Muscle layer of colon (tissue), 2 donors: ENCODE measurements at regions not wholly inside any gene's neighbourhood (a gene's known extent, or its start where the extent isn't known, plus 50 kb on each side); places are given as distances from the start of the nearest gene placed in this dataset.

Experiments
- H3K27ac ChIP-seq: one replicate; pipeline ENCODE4 v1.7.0; 2013; ENCODE audit warnings: low read depth, mild to moderate bottlenecking, low read length, moderate library complexity
- H3K27me3 ChIP-seq, 2 donors: one replicate each; pipeline ENCODE4 v1.7.0; 2013; ENCODE audit warnings: low read length in 2 of 2, mild to moderate bottlenecking in 2 of 2; ENCODE audit not compliant: insufficient read depth in 2 of 2, control insufficient read depth in 1 of 2
- H3K36me3 ChIP-seq: one replicate; pipeline ENCODE4 v1.7.0; 2013; ENCODE audit warnings: mild to moderate bottlenecking, low read length; ENCODE audit not compliant: insufficient read depth
- H3K4me1 ChIP-seq: one replicate; pipeline ENCODE4 v1.7.0; 2013; ENCODE audit warnings: mild to moderate bottlenecking, low read length; ENCODE audit not compliant: insufficient read depth
- H3K4me3 ChIP-seq, 2 donors: one replicate each; pipeline ENCODE4 v1.7.0; 2013; ENCODE audit warnings: low read length in 2 of 2, low read depth in 1 of 2, mild to moderate bottlenecking in 1 of 2, moderate library complexity in 1 of 2
- H3K9ac ChIP-seq: one replicate; pipeline ENCODE4 v1.7.0; 2013; ENCODE audit warnings: low read length
- H3K9me3 ChIP-seq: one replicate; pipeline ENCODE4 v1.7.0; 2013; ENCODE audit warnings: mild to moderate bottlenecking, low read length
- donor health status: abdominal sarcoma.
- donor health status: Adenocarcinoma of cecum.

DNA sequence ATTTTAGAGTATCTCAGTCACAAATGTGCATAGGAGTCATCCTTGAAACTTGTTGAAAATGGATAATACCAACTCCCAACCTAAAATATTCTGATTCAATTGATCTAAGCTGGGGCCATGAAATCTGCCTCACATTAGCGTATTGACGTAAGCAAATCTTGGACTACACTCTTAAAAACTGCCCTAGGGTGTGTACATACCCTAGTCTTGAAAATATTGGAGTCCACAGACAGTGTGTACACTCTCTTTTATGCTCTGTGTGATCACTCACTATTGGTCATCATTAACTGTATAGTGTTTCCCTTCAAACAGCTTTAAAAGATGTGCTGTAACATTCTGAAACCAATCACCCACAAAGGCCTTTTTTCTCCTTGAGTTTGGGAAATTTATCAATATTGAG, 102.9 kb upstream of the FERD3L start:
- Histone ChIP-seq H3K4me1 (no peaks in the 10 kb centered on the region), H3K9ac (no peak overlapping the region), H3K36me3 (no peaks in the 10 kb centered on the region), H3K9me3 (no peaks in the 10 kb centered on the region), H3K27ac (no peak overlapping the region), H3K4me3 (no peak overlapping the region), H3K27me3 (no peaks in the 10 kb centered on the region)

DNA sequence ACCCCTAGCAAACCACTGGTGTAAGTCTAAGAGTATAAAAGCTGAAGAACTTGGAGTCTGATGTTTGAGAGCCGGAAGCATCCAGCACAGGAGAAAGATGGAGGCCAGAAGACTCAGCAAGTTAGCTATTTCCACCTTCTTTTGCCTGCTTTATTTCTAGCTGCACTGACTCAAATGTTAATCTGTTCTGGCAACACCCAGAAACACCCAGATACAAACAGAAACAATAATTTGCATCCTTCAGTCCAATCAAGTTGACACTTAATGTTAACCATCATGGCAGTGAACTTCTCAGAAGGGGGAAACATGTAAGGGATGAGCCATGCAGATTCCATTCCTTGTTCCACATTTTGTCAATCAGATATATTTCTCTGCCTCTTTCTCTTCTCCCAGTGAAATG, 101.8 kb upstream of the FERD3L start:
- Histone ChIP-seq H3K4me1 (no peaks in the 10 kb centered on the region), H3K9me3 (no peaks in the 10 kb centered on the region), H3K9ac (no peak overlapping the region), H3K27me3 (no peaks in the 10 kb centered on the region), H3K36me3 (no peaks in the 10 kb centered on the region), H3K27ac (no peak overlapping the region), H3K4me3 (no peak overlapping the region)

DNA sequence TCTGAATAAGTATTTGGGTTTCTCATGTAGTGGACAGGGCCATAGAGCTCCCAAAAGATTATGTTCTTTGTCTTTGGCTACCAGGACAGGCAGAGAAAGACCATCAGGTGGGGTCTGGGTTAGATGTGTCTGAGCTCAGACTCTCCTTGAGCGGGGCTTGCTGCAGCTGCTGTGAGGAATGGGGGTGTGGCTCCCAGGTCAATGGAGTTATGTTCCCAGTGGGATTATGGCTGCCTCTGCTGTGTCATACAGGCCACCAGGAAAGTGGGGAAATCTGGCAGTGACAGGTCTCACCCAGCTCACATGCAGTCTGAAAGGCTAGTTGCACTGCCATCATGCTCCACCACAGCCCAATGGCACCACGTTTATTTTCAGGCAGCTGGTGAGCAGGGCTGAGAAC, 97.0 kb upstream of the FERD3L start:
- H3K36me3 ChIP-seq: no peaks in the 10 kb centered on the region
- no peaks in the 10 kb centered on the region for H3K27me3 ChIP-seq
- no peak overlapping the region for H3K4me3 ChIP-seq
- H3K9me3 ChIP-seq: no peaks in the 10 kb centered on the region
- H3K27ac ChIP-seq: no peak overlapping the region
- H3K9ac ChIP-seq: no peak overlapping the region
- H3K4me1 ChIP-seq: no peaks in the 10 kb centered on the region

DNA sequence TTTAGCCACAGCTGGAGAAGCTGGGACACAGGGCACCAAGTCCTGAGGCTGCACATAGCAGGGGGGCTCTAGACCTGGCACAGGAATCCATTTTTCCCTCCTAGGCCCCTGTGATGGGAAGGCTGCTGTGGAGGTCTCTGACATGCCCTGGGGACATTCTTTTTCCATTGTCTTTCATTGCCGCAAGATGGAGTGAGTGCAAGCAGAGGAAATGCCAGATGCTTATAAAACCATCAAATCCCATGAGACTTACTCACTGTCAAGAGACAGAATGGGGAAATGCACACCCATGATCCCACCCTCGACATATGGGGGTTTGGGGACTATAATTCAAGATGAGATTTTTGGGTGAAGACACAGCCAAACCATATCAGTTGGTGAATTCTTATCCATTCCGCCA, 94.7 kb upstream of the FERD3L start:
- Histone ChIP-seq H3K27me3 (no peaks in the 10 kb centered on the region), H3K9ac (no peak overlapping the region), H3K36me3 (no peaks in the 10 kb centered on the region), H3K27ac (no peak overlapping the region), H3K4me1 (no peaks in the 10 kb centered on the region), H3K9me3 (no peaks in the 10 kb centered on the region), H3K4me3 (no peak overlapping the region)

DNA sequence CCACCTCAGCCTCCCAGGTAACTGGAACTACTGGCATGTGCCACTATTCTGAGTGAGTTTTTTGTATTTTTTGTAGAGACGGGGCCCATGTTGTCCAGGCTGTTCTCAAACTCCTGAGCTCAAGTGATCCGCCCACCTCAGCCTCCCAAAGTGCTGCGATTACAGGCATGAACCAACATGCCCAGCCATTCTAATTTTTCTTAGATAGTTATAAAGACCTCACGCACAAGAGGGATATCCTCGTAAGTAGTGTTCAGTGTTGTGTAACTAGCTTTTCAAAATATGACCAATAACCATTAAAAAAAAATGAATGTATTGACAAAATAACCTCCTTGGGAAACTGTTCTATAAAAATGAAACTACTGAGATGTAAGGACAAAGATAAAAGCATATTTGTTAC, 90.5 kb upstream of the FERD3L start:
- H3K9ac ChIP-seq: no peak overlapping the region
- H3K4me3 ChIP-seq: no peak overlapping the region
- H3K9me3 ChIP-seq: no peaks in the 10 kb centered on the region
- H3K27ac ChIP-seq: no peak overlapping the region
- H3K36me3 ChIP-seq: no peaks in the 10 kb centered on the region
- H3K4me1 ChIP-seq: no peaks in the 10 kb centered on the region
- no peaks in the 10 kb centered on the region for H3K27me3 ChIP-seq

DNA sequence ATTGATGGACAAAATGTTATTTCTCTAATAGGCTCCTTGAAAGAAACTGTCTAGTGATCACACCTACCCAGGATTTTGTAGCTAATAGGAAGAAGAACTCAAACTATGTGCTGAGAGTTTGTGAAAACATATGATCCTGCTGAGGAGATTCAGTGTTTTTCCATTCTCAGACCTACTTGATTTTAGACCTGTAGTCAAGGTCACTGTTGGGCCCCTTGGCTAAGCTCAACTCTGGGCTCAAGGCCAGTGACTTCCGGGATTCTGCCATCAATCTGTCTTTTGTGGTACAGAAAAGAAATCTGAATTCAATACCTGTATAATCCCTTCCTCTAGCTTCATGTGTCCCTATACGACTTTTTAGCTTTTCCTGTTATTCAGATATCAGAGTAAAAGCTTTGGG, 79.7 kb upstream of the FERD3L start:
- H3K36me3 ChIP-seq: no peaks in the 10 kb centered on the region
- H3K27me3 ChIP-seq: no peaks in the 10 kb centered on the region
- no peaks in the 10 kb centered on the region for H3K9me3 ChIP-seq
- no peak overlapping the region for H3K4me3 ChIP-seq
- H3K4me1 ChIP-seq: no peaks in the 10 kb centered on the region
- H3K27ac ChIP-seq: no peak overlapping the region
- H3K9ac ChIP-seq: no peak overlapping the region

DNA sequence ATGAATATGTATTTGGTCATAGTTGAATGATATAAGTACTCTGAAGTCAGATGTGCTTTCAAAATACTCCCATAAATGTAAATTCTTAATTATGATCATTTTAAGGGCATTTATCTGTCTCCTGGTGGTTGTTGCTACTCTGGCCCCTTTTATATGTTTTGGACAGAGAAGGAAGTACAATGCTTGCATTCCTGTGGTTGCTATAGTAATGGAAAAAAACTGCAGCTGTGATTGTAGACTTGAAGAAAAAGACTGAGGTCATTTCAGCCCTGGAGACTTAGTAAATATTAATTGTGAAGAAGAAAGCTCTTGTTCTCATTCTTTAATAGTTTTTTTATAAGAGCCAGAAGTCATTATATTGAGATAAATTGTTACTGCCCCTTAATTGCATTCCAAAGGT, 70.2 kb upstream of the FERD3L start:
- no peaks in the 10 kb centered on the region for H3K27me3 ChIP-seq
- H3K27ac ChIP-seq: no peak overlapping the region
- no peaks in the 10 kb centered on the region for H3K36me3 ChIP-seq
- no peak overlapping the region for H3K4me3 ChIP-seq
- H3K9me3 ChIP-seq: no peaks in the 10 kb centered on the region
- no peak overlapping the region for H3K9ac ChIP-seq
- H3K4me1 ChIP-seq: no peaks in the 10 kb centered on the region

DNA sequence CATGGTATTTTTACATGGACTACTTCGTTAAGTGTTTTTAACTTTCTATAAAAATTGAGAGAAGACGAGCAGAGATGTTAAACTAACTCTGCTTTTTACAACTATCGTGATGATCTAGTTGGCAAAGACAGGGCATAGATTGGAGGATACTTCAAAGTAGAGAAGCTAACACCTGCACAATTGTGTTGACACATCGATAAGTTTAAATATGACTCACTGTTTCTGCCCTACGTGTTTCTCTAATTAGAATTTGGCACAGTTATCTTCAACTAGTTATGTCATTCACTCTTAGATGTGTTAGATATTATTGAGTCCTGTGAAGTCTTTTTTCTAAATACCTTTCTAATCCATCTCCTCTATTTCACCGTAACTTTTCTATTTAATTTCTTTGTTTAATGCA, 68.5 kb upstream of the FERD3L start:
- no peaks in the 10 kb centered on the region for H3K27me3 ChIP-seq
- H3K36me3 ChIP-seq: no peaks in the 10 kb centered on the region
- no peak overlapping the region for H3K27ac ChIP-seq
- no peaks in the 10 kb centered on the region for H3K9me3 ChIP-seq
- no peaks in the 10 kb centered on the region for H3K4me1 ChIP-seq
- H3K9ac ChIP-seq: no peak overlapping the region
- H3K4me3 ChIP-seq: no peak overlapping the region

DNA sequence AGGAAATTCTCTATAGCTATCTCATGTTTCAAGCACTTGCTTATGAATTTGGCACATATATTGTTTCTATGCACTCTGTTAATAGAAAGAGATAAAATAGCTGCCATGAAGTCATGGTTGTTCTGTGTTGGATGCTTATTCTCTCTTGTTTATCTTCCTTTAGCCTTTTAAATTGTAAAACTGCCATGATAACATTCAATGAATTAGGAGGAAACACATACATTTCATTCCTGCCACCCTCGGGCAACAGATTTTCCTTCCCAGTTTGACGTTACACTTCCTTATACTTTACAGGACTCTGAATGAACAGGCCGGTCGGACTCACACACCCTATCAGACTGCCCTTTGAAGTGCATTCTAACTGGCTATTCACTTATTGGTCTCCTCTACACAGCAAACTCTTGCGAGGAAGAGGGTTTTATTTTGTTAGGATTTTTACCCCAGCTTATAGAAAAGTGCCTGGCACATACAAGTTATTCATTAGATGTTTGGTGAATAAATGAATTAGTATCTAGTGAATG, 65.7 kb upstream of the FERD3L start:
- Histone ChIP-seq H3K9ac (no peak overlapping the region), H3K4me1 (no peaks in the 10 kb centered on the region), H3K27me3 (no peaks in the 10 kb centered on the region), H3K4me3 (no peak overlapping the region), H3K9me3 (no peaks in the 10 kb centered on the region), H3K36me3 (no peaks in the 10 kb centered on the region), H3K27ac (no peak overlapping the region)

DNA sequence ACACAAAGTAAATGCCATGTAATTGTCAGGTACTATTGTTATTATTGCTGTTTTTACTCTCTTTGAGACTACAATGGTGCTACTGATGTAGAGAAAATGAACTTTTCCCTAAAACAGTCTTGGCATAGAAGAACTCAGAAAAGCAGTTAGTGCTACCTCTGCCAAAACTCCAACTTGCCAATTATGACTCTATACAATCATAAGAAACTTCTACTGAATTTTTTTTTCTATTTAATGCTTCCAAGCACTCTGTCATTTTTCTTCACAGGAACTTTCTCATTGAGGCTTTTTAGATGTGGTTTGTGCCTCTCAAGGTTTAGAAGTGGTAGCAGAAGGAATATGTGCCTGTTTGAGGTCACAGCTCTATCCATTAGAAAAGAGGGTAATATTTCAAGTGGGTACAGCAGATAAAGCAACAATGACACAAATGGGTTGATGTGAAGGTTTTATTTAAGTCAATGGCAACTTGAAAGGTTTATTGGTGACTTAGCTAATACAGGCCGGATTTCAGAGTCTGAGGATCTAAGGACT, 64.0 kb upstream of the FERD3L start:
- Histone ChIP-seq H3K4me1 (no peaks in the 10 kb centered on the region), H3K27ac (no peak overlapping the region), H3K27me3 (no peaks in the 10 kb centered on the region), H3K9ac (no peak overlapping the region), H3K36me3 (no peaks in the 10 kb centered on the region), H3K4me3 (no peak overlapping the region), H3K9me3 (no peaks in the 10 kb centered on the region)

DNA sequence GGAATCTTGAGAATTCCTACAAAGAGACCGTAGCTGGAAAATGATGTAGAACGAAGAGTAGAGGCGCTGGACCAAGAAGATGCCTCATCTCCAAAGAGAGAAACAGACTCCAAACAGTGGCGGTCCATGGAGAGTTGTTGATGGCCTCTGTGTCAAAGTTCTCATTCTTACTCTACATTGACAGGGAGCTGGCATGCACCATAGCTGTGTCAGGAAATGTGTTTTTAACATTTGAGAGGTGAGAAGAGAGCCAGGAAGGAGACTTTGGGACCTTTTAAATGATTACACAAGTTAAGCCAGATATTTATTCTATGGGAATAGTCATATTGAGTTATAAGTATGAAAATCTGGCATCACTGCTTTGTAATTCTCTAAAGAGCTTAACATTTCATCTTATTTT, 61.5 kb upstream of the FERD3L start:
- no peaks in the 10 kb centered on the region for H3K36me3 ChIP-seq
- no peak overlapping the region for H3K4me3 ChIP-seq
- H3K27ac ChIP-seq: no peak overlapping the region
- H3K27me3 ChIP-seq: no peaks in the 10 kb centered on the region
- no peak overlapping the region for H3K9ac ChIP-seq
- no peaks in the 10 kb centered on the region for H3K9me3 ChIP-seq
- no peaks in the 10 kb centered on the region for H3K4me1 ChIP-seq

DNA sequence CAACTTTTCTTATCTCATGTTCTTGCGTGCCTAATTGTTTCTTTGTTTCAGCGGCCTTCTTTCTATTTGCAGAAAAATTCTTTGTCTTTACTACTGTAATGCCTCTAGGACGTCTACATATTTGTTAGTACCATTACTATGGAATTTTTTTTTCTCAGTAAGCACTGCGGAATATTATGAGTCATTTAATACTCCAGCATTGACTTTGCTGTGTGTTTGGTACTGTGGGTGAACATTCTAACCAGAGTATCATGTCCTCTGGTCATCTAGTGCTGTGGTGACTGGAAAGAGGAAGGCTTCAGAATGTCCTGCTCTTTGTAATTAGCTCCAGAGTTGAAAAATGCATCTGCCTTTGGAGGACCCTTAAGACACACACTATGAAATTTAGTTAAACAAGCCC, 58.5 kb upstream of the FERD3L start:
- Histone ChIP-seq H3K27me3 (no peaks in the 10 kb centered on the region), H3K4me1 (no peaks in the 10 kb centered on the region), H3K9ac (no peak overlapping the region), H3K4me3 (no peak overlapping the region), H3K9me3 (no peaks in the 10 kb centered on the region), H3K27ac (no peak overlapping the region), H3K36me3 (no peaks in the 10 kb centered on the region)
